ENCODE measurements at regions not wholly inside any gene's neighbourhood (a gene's known extent, or its start where the extent isn't known, plus 50 kb on each side); places are given as distances from the start of the nearest gene placed in this dataset.

DNA sequence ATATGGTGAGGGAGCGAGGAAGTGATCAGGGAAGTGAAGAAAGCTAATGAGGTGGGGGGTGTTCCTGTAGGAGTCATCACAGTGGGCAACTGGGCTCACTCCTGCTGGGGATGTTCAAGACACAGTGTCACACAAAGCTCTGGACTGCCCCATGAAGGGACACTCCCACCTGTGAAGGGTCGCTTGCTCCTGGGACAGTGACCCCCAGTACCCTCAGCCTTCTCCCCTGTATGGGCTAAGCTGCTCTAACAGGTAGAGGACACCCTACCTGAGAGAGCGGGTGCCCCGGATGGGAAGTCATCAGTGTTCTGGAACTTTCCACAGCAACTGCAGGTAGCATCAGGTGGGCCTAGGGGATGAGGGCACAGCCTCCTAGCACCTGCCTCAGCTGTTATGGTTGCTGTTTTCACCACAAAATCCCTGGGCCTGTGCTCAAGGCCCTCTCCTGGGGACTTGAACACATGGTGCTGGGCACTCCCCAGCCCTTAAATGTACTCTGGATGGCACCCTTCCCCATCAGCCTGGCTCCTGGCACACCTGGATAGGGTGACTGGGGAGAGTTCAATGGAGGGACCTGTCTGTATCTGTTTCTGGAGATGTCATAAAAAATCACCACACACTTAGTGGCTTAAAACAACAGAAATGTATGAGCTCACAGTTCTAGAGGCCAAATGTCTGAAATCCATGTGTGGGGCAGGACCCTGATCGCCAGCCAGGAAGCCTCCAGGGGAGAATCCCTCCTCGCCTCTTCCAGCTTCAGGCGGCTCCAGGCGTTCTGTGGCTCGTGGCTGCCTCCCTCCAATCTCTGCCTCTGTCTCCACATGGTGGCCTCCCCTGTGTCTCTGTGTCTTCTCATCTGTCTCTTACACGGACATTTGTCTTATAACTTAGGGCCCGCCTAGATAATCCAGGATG, 104.0 kb upstream of the CDH5 start:
- TF ChIP-seq, protein P1, sequence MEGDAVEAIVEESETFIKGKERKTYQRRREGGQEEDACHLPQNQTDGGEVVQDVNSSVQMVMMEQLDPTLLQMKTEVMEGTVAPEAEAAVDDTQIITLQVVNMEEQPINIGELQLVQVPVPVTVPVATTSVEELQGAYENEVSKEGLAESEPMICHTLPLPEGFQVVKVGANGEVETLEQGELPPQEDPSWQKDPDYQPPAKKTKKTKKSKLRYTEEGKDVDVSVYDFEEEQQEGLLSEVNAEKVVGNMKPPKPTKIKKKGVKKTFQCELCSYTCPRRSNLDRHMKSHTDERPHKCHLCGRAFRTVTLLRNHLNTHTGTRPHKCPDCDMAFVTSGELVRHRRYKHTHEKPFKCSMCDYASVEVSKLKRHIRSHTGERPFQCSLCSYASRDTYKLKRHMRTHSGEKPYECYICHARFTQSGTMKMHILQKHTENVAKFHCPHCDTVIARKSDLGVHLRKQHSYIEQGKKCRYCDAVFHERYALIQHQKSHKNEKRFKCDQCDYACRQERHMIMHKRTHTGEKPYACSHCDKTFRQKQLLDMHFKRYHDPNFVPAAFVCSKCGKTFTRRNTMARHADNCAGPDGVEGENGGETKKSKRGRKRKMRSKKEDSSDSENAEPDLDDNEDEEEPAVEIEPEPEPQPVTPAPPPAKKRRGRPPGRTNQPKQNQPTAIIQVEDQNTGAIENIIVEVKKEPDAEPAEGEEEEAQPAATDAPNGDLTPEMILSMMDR (IDR thresholded peaks at IDR 0.05; ENCODE audit: insufficient read depth, low read depth, low read length): no peak
- no peak overlapping the region for H3K4me3 ChIP-seq (ENCODE audit: low read depth, low read length)
- DNase-seq (ENCODE audit: low read depth): peak; percentile 84

DNA sequence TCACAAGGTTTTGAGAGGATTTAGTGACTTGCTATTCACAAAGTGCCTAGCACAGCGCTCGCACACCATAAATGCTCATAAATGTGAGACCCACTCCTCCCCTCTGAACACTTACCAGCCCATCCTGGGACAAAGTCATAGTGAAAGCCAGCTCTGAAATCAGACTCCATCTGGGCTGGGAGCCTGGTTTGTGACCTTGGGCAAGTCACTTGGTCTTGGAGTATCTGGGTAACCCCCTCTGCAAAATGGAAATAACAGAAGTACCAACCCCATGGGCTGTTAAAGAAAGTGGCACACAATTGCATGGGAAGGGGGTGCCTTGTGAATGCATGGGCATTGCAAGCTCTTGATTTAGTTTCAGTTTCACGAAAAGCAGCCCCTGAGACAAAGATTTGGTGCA, 104.7 kb upstream of the CDH5 start:
- DNase-seq (ENCODE audit: low read depth): no peak
- no peak overlapping the region for H3K4me3 ChIP-seq (ENCODE audit: low read depth, low read length)
- TF ChIP-seq, protein P1 (IDR thresholded peaks at IDR 0.05; ENCODE audit: insufficient read depth, low read depth, low read length): no peak

DNA sequence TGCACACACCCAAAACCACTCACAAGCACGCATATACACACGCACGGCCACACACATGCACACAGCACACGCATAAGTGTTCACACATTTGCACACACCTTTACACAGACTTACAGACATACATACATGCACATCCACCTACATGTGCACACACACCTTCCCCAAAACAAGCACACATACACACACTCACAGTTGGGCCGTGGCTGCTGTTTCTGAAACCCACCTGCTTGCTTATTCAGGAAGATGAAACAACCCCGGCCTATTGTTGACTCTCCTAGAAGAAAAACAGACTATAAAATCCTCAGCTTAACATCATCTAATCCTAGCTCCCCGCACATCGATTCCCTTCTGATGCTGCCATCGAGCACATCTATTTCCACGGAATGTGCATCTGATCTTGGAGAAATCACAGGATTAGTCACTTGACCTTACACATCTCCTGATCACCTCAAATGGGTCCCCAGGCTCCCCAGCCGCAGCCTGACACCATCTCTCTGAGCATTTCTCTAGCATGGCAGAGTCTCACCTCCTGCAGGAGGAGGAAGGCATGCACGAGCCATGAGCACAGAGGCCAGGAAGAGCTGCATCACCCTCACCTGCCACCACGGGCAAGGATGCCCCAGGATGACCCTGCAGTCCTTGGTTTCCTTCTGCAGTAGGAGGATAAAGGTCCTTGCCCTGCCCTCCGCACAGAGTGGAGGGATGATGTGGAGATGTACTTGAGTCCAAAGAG, 105.8 kb upstream of the CDH5 start:
- no peak overlapping the region for H3K4me3 ChIP-seq (ENCODE audit: low read depth, low read length)
- DNase-seq (ENCODE audit: low read depth): no peak
- TF ChIP-seq, protein P1 (IDR thresholded peaks at IDR 0.05; ENCODE audit: insufficient read depth, low read depth, low read length): no peak

DNA sequence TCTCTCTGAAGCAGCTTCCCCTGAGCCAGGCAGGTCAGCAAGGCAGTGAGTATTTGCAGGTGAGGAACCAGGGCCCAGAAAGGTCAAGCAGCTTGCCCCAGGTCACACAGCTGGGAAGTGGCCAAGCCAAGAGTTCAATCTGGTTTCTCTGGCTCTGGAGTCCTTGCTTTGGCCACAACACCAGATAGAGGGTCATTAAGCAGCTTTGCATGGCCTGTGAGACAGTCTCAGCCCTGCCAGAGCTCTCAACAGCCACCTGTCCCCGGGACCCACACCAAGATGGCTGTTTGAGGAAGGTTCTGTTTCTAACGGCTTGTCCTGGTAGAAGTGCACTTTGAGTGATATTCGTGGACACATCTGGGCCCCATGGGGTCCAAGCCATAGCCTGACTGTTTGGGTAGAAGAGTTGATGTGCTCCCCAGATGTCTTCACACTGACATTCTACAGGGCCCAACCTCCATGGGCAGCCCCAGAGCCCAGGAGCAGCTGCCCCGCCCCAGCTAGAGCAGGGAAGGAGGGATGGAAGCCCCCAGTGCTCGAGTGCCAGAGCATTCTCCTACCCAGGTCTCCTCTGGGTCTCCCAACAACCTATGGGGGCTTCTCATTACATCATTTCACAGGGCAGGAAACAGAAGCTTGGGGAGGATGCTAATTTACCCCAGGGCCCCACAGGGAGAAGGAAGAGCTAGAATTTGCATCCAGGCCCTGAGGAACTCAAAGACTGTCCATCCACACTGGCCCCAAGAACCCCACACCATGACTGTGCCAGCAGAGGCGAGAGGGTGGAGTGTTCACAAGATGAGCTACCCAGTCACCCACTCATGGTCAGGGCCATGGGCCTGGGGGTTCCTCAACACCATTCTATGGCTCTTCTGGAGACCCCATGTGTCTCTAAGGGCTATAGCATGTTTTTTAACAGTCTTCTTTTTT, 107.3 kb upstream of the CDH5 start:
- no peak for DNase-seq (ENCODE audit: low read depth)
- TF ChIP-seq, protein P1 (IDR thresholded peaks at IDR 0.05; ENCODE audit: insufficient read depth, low read depth, low read length): no peak
- no peak overlapping the region for H3K4me3 ChIP-seq (ENCODE audit: low read depth, low read length)

DNA sequence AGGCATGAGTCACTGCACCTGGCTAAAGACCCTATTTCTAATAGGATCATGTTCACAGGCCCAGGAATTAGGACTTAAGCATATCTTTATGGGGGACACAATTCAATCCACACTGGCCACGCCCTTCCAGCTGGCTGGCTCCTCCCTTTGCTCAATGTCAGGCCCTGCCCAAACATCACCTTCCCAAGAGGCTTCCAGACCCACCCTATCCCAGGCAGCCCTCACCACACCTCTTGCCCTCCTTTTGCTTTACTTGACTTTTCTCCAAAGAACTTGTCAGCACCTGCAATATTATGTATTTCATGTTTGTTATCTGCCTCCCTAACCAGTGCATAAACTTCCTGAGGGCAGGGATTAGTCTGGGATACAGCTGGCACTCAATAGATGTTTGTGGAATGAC, 109.6 kb upstream of the CDH5 start:
- no peak overlapping the region for H3K4me3 ChIP-seq (ENCODE audit: low read depth, low read length)
- TF ChIP-seq, protein P1 (IDR thresholded peaks at IDR 0.05; ENCODE audit: insufficient read depth, low read depth, low read length): no peak
- peak; percentile 18 for DNase-seq (ENCODE audit: low read depth)

DNA sequence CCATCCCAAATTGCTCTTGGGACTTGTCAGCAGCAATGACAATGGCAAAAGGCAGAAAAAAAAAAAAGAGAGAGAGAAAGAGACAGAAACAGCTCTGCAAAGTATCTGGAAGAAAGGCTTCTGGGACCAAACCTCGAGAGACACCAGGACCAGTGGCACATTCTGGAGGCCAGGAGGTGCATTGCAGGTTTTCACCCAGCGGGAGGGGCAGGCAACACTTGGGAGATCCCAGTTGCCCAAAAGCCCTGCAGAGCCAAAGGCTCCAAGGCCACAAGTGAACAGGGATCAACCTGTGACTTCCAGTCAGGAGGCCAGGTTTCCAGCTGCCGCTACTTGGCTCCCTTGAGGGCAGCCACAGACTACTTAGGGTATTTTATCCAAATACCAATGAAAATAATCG, 110.8 kb upstream of the CDH5 start:
- TF ChIP-seq, protein P1 (IDR thresholded peaks at IDR 0.05; ENCODE audit: insufficient read depth, low read depth, low read length): no peak
- DNase-seq (ENCODE audit: low read depth): no peak

More for the DNA sequence above, 110.8 kb upstream of the CDH5 start:
- no peak overlapping the region for H3K4me3 ChIP-seq (ENCODE audit: low read depth, low read length)

Data from fibroblast of villous mesenchyme (primary cell).